HG03378 (cell line): ENCODE measurements at regions not wholly inside any gene's neighbourhood (a gene's known extent, or its start where the extent isn't known, plus 50 kb on each side); places are given as distances from the start of the nearest gene placed in this dataset.

Source experiments
- ATAC-seq: cut with Tn5 transposase; IDR thresholded peaks from one replicate; pipeline ENCODE4 v1.9.1; 2021; ENCODE audit warnings: mild to moderate bottlenecking, moderate library complexity; ENCODE audit not compliant: unreplicated experiment

- no peak for ATAC-seq
Measured at GRCh38 chr9:1414711-1415131, 364.6 kb downstream of the DMRT2 start.

GRCh38 chr9:1415146-1415545, 365.0 kb downstream of the DMRT2 start:
- ATAC-seq: no peak

DNA sequence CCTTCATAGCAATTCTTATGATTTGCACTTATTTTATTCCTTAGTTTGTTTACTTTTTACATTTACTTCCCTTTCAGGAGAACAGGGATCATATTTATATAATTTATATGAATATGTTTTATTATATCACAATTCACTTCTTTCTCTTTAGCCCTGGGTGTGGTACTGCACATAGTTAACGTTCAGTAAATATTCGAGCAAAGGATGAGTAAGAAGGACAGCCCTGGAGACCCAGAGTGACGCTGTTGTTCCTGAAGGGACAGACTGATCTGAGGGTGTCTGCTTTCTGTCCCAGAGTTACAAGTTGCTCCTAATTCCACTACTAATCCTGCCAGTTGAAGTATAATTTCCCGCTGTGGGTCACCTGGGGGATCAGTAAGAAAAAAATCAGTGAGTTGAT, 366.1 kb downstream of the DMRT2 start:
- ATAC-seq: no peak

- no peak for ATAC-seq
Measured at GRCh38 chr9:1421436-1421835, 371.3 kb downstream of the DMRT2 start.

GRCh38 chr9:1427875-1428274, 377.7 kb downstream of the DMRT2 start:
- ATAC-seq: no peak

GRCh38 chr9:1429297-1429696, 379.1 kb downstream of the DMRT2 start:
- no peak for ATAC-seq

GRCh38 chr9:1431461-1431860, 381.3 kb downstream of the DMRT2 start:
- no peak for ATAC-seq

DNA sequence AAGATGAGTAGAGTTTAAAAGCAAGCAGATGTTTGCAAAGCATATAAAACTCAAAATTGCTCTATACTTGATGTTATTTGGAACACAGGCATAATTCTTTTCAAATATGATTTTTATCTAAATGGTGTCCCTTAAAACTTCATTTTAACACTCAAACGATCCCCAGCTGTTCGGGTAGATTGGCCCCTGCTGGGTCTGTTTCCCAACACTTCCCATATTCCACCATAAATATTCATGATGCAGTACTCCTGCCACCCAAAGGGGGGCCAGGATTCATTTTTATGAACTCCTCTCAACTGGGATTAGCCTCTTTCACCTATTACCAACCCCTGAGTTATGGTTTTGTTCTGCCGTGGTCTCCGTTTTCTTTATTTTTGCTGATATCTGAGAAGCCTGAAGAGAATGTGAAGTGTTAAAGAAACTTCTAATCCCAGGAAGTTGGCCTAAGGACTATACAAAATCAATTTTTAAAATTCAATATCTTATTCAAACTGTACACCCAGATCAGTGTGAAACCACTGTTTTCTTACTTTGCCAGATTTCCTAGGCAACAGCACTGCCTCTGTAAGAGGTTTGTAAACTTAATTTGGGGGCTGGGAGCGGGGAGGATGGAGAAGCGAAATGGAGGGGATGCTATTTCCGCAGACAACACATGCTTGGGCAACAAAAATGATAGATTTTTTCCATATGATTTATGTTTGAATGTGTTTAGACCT, 384.1 kb downstream of the DMRT2 start:
- no peak for ATAC-seq

DNA sequence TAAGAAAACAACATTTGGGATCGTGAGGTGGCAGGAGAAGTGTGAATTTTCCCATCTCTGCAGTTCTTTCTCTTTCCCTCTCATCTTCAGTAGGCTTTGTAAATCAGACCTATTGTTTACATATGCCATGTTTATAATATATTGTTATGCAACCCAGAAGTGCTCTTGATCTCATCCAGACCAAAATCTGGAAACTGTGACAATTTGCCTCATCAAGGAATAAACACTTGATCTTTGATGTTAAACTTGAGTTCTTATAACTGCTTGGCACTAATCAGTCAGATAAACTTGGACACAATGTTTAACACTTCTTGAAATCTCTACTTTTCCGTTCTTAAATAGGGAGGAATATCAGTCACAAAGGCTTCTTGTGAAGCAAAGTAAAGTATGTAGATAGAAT, 384.7 kb downstream of the DMRT2 start:
- no peak for ATAC-seq

DNA sequence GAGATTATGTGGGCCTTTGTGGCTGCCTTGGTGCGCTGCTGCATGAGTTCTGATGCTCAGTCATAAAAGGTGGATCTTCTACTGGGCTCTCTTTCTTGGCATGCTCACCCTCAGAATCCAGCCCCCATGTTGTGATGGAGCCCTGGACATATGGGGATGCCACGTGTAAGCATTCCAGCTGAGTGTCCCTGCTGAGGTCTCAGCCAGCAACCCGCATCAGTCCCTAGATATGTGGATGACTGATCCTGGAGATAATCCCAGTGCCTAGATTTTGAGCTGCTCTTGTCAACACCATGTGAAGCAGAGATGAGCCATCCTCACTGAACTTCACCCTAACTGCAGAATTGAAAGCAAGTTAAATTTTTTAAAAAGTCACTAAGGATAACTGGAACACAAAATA, 390.1 kb downstream of the DMRT2 start:
- ATAC-seq: no peak

DNA sequence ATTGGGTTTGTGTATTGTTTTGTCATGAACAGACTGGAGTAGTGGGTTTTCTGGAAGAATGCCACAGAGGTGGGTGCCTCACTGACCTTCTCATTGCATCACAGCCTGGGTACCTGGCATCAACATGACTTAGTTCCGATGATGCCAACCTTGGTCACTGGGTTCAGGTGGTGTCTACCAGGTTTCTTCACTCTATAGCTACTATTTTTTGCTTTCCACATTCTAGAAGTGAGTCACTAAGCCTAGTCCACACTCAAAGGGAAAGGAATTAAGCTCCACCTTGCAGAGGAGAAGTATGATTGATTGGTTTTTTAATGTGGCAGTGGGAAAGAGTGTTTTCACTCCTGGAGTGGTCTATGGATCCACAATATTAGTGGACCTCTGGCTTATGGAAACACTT, 391.9 kb downstream of the DMRT2 start:
- ATAC-seq: no peak

- no peak for ATAC-seq
Measured at GRCh38 chr9:1443450-1443849, 393.3 kb downstream of the DMRT2 start.

GRCh38 chr9:1446671-1447070, 396.5 kb downstream of the DMRT2 start:
- ATAC-seq: no peak

GRCh38 chr9:1453636-1454035, 403.5 kb downstream of the DMRT2 start:
- ATAC-seq: no peak

GRCh38 chr9:1454211-1454610, 404.1 kb downstream of the DMRT2 start:
- ATAC-seq: no peak

- ATAC-seq: no peak
Measured at GRCh38 chr9:1454616-1455347, 404.6 kb downstream of the DMRT2 start.

GRCh38 chr9:1455766-1456165, 405.6 kb downstream of the DMRT2 start:
- ATAC-seq: no peak

DNA sequence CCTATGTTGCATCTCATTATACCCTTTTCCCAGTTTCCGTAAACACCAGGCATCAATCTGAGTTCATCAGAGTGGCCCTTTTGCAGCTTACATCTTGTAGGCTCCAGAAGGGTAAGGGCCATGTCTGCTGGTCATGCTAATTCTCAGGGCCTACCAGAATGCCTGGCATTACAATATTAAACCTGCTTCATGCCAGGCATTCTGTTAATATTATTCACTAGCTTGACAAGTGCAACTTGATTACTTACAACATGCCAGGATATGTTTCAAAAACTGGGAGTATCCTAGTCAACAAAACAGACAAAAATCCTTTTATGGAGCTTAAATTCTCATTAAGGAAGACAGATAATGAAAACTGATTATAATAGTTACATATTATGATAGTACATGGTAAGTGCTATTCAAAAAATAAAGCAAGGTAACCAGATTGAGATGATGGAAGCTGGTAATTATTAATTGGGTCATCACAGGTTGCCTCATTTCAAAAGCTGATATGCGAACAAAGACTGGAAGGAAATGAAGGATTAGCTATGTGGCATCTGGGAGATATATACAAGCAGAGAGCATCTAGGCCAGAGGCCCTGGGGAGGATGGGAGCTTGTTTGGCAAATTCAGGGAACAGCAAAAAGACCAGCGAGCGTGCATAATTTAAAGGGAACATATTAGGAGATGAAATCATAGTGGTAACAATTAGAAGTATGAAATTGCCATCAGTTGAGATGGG, 406.3 kb downstream of the DMRT2 start:
- no peak for ATAC-seq

DNA sequence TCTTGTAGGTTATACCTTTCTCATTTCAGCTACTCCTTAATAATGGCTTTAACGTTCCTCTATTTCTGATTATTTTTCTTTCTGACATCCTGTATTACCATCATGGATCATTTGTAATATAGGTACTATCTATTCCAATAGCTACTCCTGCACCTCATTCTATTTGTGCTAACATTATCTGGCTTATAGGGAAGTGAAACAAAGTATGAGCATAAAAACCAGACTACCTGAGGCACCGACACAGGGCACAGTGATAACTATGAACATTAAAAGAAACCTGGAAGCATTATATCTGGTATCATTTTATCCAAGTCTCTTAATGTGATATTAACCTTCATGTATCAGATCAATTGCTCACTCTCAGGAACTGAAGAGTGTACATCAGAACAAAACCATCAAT, 407.3 kb downstream of the DMRT2 start:
- no peak for ATAC-seq

DNA sequence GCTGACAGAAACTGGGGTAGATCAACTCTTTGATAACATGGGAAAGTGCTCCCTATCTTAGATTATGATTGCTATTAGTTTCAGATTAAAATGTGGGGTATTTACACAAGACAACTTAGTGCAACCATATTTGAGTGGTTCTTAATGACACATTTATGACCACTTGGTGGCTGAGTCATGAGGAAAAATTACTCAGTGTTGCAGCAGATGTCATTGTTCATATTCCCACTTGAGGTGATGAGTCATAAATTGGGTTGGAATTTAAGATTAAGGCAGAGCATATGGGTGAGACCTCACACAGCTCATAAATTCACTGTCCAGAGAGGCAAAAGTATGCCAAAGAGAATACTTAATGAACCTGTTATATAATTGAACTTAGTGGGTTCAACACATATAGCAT, 408.3 kb downstream of the DMRT2 start:
- ATAC-seq: no peak

DNA sequence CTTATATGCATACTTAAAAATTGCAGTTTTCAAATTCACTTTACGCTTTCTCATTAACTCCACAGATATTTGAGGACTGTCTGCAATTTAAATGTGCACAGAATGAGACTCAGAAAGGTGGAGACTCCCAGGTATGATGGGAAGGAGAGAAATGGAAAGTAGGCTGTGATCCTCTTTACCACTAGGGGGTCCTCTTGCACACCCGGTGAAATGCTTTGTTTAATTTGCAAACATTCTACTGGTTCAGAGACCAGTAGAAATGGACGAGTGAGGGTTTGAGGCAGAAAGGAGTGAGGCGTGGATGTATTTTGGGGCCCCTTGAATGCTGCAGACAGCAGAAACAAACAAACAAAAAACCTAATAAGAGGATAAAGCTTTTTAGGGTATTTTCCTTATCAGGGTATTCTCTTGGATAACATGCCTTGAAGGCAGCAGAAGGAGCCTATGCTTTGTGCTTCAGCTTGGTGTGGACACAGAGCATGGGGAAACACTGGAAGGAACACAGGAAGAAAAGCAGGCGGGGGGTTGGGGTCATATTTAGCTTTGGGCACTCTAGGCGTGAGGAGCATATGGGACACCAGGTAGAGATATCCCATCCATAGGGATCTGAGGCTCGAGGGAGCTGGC, 410.1 kb downstream of the DMRT2 start:
- ATAC-seq: no peak
